Adrenal gland (tissue), 5 donors: ENCODE measurements at regions not wholly inside any gene's neighbourhood (a gene's known extent, or its start where the extent isn't known, plus 50 kb on each side); places are given as distances from the start of the nearest gene placed in this dataset.

Source experiments
- CTCF ChIP-seq, 6 experiments: fragments of 450-650 bp in 4 of 6; fragments of 200-600 bp in 2 of 6; sonication (generic) in 1 of 6; IDR thresholded peaks; 1 replicate in 5 of 6; 2 replicates in 1 of 6; pipeline versions ENCODE4 v1.5.1 to v1.8.0; 2016 to 2021; ENCODE audit warnings: antibody characterized with exemption in 6 of 6, mild to moderate bottlenecking in 2 of 6, moderate library complexity in 1 of 6
- POLR2A ChIP-seq, 2 donors: fragments of 450-650 bp; IDR thresholded peaks; one replicate each; pipeline ENCODE4 v1.6.1; 2017; ENCODE audit warnings: antibody characterized with exemption in 2 of 2, mild to moderate bottlenecking in 2 of 2, moderate library complexity in 1 of 2
- donor health status: DM: no; HTN: no; CAD: no.

- TF ChIP-seq POLR2A (IDR thresholded peaks at IDR 0.05) (no peak), CTCF (IDR thresholded peaks at IDR 0.05) (no peak)
These were observed 229.3 kb upstream of the HDAC4 start for GRCh38 chr2:239629926-239630617.
